Erythroblast (primary cell): ENCODE measurements at regions not wholly inside any gene's neighbourhood (a gene's known extent, or its start where the extent isn't known, plus 50 kb on each side); places are given as distances from the start of the nearest gene placed in this dataset.
A peak's percentile ranks its signal among the peaks of the same experiment; 100 is the strongest.
"Not testable (repeated sequence)": the region's sequence is repeated elsewhere in the genome, so short reads cannot be mapped to it uniquely, and the experiment has no call there.

ENCODE experiments used
- DNase-seq, 2 experiments: peaks; one replicate each; lab custom pipeline; 2025; lab: John Stamatoyannopoulos, UW
- GATA1 ChIP-seq: IDR thresholded peaks from 2 replicates; pipeline ENCODE4 v1.6.1; 2011; ENCODE audit warnings: low read depth, mild to moderate bottlenecking, control low read depth, low read length, moderate library complexity
- POLR2A ChIP-seq: IDR thresholded peaks from 2 replicates; pipeline ENCODE4 v1.6.1; 2011; ENCODE audit warnings: mild to moderate bottlenecking, low read length

DNA sequence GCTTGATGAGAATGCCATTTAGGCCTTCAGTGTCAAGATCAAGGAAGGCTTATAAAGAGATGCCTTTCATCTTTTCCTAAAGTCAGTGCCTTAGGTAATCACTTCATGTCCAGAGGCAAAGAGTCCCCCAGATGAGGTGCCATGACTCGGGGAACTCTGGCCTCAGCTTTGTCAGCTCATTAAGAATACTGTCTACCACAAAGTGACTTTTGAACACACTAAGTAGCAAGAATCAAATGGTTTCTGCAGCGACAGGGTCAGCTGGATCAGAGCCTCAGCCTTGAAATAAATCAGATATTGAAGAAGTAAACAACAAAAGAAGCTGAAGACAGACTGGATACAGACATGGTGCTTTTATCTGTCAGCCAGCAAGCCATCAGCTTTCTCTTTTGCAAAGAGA, 120.1 kb upstream of the SLC39A10 start:
- DNase-seq, result peak; percentile 46 to 61
- no peak for TF ChIP-seq POLR2A
- TF ChIP-seq GATA1, result no peak

- DNase-seq, result peak; percentile 78 to 86
- TF ChIP-seq GATA1 (no peak), POLR2A (peak; percentile 25)
These were observed 121.0 kb upstream of the SLC39A10 start for GRCh38 chr2:195535911-195536522.

DNA sequence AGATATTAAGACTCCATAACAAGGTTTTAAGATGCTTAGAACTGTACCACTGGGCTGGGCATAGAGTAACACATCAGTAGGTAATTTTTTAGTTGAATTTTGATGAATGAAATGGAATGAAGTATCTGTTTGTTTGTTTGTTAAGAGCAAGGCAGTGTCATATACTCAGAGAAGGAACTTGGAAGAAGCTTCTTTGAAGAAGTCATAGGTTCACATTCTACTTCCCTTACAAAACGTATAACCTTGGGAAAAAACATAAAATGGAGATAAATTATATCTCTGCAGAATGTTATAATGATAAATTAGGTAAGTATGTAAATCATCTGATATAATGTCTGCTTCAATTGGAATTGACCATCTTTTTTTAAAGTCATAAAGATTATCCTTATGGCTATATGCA, 122.1 kb upstream of the SLC39A10 start:
- no peak for TF ChIP-seq GATA1
- DNase-seq, result peak in 1 of 2 experiments; percentile 32

GRCh38 chr2:195533771-195534642, 123.0 kb upstream of the SLC39A10 start:
- TF ChIP-seq POLR2A (no peak), GATA1 (no peak)
- peak; percentile 43 to 50 for DNase-seq

- DNase-seq, result peak; percentile 62 to 82
- no peak for TF ChIP-seq POLR2A
- no peak for TF ChIP-seq GATA1
These were observed 124.3 kb upstream of the SLC39A10 start for GRCh38 chr2:195532628-195533271.

- DNase-seq, result no peak
- no peak for TF ChIP-seq GATA1
These were observed 124.8 kb upstream of the SLC39A10 start for GRCh38 chr2:195532255-195532627.

DNA sequence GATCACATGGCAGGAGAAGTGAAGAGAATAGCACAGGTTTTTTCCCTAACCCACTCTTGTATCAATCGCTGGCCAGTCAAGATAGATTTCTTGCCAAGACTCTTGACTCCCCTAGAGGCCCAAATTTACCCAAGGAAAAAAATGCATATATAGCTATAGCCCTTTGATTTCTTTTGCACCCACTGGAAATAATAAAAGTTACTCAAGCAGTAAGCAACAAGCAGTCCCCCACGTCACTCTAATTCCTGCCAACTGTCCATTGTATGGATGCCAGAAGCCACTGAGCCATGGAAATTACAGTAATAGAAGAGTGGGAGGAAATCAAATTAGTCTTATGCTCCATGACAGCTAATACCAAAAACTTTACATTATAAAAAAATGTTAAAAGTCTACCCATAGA, 125.3 kb upstream of the SLC39A10 start:
- TF ChIP-seq GATA1, result no peak
- no peak for TF ChIP-seq POLR2A
- no peak for DNase-seq

GRCh38 chr2:195523242-195523641, 133.8 kb upstream of the SLC39A10 start:
- not testable (repeated sequence) for DNase-seq

GRCh38 chr2:195521589-195521988, 135.4 kb upstream of the SLC39A10 start:
- DNase-seq, result no peak
- TF ChIP-seq GATA1 (no peak), POLR2A (no peak)

DNA sequence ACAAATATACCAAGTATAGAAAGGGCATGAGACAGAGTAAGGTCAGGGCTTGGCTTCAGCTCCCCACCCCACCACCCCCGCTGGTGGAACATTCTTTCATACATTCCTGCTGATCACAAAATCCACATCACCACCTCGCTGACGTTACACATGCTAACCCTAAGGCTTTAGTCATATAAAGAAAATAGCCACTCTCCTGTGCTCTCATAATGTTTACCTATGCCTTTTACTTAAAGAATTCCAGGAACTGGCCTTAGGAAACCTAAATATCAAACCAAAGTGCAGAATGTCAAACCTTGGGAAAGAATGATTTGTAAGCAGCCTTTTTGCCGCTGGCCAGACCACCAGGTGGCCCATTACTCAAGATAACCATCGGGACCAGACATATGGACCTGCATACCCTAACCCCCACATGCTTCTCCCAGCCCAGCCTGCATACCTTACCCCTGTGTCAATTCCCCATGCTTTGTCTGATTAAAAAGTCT, 136.3 kb upstream of the SLC39A10 start:
- no peak for DNase-seq
- TF ChIP-seq POLR2A (no peak), GATA1 (no peak)

- TF ChIP-seq GATA1, result no peak
- no peak for TF ChIP-seq POLR2A
- no peak for DNase-seq
These were observed 141.5 kb upstream of the SLC39A10 start for GRCh38 chr2:195515551-195515950.

DNA sequence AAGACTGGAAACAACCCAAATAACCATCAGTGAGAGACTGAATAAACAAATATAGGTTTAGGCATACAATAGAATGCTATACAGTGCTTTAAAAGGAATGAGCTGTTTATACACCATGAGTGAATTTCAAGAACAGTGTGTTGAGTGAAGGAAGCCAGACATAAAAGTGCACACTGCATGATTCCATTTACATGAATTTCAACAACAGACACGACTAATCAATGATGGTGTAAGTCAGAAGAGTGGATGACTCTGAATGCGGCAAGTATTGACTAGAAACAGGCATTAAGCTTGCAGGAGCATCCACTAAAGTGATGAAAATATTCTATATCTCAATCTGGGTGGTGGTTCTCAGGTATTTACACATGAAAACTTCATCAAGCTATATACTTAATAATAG, 142.7 kb upstream of the SLC39A10 start:
- no peak for TF ChIP-seq GATA1
- TF ChIP-seq POLR2A, result no peak

DNA sequence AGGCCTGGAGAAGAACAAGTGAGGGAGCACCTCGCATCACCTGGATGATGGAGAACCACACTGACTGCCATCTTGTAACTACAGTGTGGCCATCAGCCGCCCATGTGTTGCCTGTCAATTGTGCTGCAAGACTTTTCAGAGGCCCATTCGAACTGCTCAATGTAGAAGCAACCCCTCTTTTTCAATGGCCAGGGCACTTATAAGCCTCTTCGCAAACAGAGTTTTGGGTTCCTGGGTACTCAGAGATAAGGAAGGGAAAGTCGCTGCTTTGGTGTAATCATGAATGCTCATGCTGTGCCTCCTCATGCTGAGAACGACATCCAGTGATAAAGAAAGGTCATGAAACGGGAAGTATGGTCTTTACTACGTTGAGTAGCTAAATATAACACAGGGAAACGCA, 143.9 kb upstream of the SLC39A10 start:
- TF ChIP-seq POLR2A (no peak), GATA1 (peak; percentile 61)
- DNase-seq, result peak; percentile 92 to 98

More for the DNA sequence above, 142.7 kb upstream of the SLC39A10 start:
- peak; percentile 41 to 45 for DNase-seq

- no peak for DNase-seq
- TF ChIP-seq GATA1, result no peak
- no peak for TF ChIP-seq POLR2A
These were observed 147.5 kb upstream of the SLC39A10 start for GRCh38 chr2:195509551-195509950.
